Astrocyte (in vitro differentiated cells and primary cell): ENCODE measurements at regions not wholly inside any gene's neighbourhood (a gene's known extent, or its start where the extent isn't known, plus 50 kb on each side); places are given as distances from the start of the nearest gene placed in this dataset.
"Not testable (repeated sequence)": the region's sequence is repeated elsewhere in the genome, so short reads cannot be mapped to it uniquely, and the experiment has no call there.

Experiments used
- EZH2 ChIP-seq: IDR thresholded peaks from 2 replicates; pipeline ENCODE4 v1.6.1; 2012; ENCODE audit warnings: mild to moderate bottlenecking, low read length, inconsistent platforms; ENCODE audit not compliant: insufficient read depth
- TF ChIP-seq, protein P1 (sequence below): IDR thresholded peaks from 2 replicates; pipeline ENCODE4 v1.5.1; 2011; ENCODE audit warnings: low read depth, mild to moderate bottlenecking, inconsistent platforms, low read length, moderate library complexity; ENCODE audit not compliant: insufficient read depth

DNA sequence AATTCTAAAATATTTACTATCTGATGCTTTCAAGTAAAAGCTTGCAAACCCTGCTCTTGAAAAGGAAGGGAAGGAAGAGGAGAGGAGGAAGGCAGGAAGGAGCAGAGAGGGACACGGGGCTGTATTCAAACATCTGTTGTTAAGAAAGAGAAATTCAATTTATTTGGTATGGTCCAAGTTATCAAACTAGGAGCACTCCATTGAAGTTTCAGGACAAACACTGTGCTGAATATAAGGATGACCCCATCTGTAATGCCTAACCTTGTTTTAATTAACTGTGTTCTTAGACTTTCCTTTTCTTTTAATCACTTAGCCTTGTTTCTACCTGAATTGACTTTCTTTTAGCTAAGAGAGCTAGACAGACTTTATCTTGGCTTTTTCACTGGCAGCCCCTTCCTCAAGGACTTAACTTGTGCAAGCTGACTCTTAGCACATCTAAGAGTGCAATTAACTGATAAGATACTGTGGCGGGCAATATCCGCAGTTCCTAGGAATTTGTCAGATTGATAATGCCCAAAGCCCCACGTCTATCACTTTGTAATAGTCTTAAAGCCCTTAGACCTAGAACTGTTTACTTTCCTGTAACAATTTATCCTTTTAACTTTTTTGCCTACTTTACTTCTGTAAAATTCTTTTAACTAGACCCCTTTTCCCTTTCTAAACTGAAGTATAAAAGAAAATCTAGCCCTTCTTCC, 123.2 kb upstream of the KRTAP5-11 start:
- TF ChIP-seq, protein P1, sequence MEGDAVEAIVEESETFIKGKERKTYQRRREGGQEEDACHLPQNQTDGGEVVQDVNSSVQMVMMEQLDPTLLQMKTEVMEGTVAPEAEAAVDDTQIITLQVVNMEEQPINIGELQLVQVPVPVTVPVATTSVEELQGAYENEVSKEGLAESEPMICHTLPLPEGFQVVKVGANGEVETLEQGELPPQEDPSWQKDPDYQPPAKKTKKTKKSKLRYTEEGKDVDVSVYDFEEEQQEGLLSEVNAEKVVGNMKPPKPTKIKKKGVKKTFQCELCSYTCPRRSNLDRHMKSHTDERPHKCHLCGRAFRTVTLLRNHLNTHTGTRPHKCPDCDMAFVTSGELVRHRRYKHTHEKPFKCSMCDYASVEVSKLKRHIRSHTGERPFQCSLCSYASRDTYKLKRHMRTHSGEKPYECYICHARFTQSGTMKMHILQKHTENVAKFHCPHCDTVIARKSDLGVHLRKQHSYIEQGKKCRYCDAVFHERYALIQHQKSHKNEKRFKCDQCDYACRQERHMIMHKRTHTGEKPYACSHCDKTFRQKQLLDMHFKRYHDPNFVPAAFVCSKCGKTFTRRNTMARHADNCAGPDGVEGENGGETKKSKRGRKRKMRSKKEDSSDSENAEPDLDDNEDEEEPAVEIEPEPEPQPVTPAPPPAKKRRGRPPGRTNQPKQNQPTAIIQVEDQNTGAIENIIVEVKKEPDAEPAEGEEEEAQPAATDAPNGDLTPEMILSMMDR = not testable (repeated sequence)
- TF ChIP-seq EZH2 = not testable (repeated sequence)
